Parathyroid adenoma (tissue), 2 donors: ENCODE measurements at regions not wholly inside any gene's neighbourhood (a gene's known extent, or its start where the extent isn't known, plus 50 kb on each side); places are given as distances from the start of the nearest gene placed in this dataset.

Experiments
- H2AFZ ChIP-seq: fragments of 300-600 bp; sonication (generic); one replicate; pipeline ENCODE4 v1.7.0; 2017; ENCODE audit warnings: antibody characterized with exemption, mild to moderate bottlenecking
- H3K27ac ChIP-seq: fragments of 300-600 bp; sonication (generic); one replicate; pipeline ENCODE4 v1.7.0; 2017
- H3K27me3 ChIP-seq: fragments of 300-600 bp; sonication (generic); one replicate; pipeline ENCODE4 v1.7.0; 2017; ENCODE audit warnings: low read length; ENCODE audit not compliant: control insufficient read depth, insufficient read depth
- H3K36me3 ChIP-seq: fragments of 300-600 bp; sonication (generic); one replicate; pipeline ENCODE4 v1.7.0; 2017; ENCODE audit warnings: low read length; ENCODE audit not compliant: control insufficient read depth, insufficient read depth
- H3K4me1 ChIP-seq: fragments of 300-600 bp; sonication (generic); one replicate; pipeline ENCODE4 v1.7.0; 2017; ENCODE audit warnings: control low read depth
- H3K4me2 ChIP-seq: fragments of 300-600 bp; sonication (generic); one replicate; pipeline ENCODE4 v1.7.0; 2017; ENCODE audit warnings: low read length
- H3K4me3 ChIP-seq: fragments of 300-600 bp; sonication (generic); one replicate; pipeline ENCODE4 v1.7.0; 2017; ENCODE audit warnings: low read depth, low read length
- H3K79me2 ChIP-seq: fragments of 300-600 bp; sonication (generic); one replicate; pipeline ENCODE4 v1.7.0; 2017; ENCODE audit warnings: control low read depth
- H3K9ac ChIP-seq: fragments of 300-600 bp; sonication (generic); one replicate; pipeline ENCODE4 v1.7.0; 2017; ENCODE audit warnings: mild to moderate bottlenecking
- H3K9me3 ChIP-seq: fragments of 300-600 bp; sonication (generic); one replicate; pipeline ENCODE4 v1.7.0; 2017; ENCODE audit warnings: low read length; ENCODE audit not compliant: control insufficient read depth
- CTCF ChIP-seq: fragments of 300-600 bp; sonication (generic); IDR thresholded peaks from one replicate; pipeline ENCODE4 v1.7.0; 2017; ENCODE audit warnings: antibody characterized with exemption, mild to moderate bottlenecking
- donor health status: primary hyperparathyroidism.

- Histone ChIP-seq H3K4me2 (no peak overlapping the region), H2AFZ (no peak overlapping the region), H3K27ac (no peak overlapping the region), H3K9me3 (no peaks in the 10 kb centered on the region), H3K79me2 (no peaks in the 10 kb centered on the region), H3K27me3 (no peaks in the 10 kb centered on the region), H3K4me3 (no peak overlapping the region), H3K9ac (no peak overlapping the region), H3K4me1 (no peaks in the 10 kb centered on the region), H3K36me3 (no peaks in the 10 kb centered on the region)
- TF ChIP-seq CTCF = no peak
Observed at GRCh38 chr7:53087274-53087673, 51.8 kb downstream of the POM121L12 start.

- Histone ChIP-seq H3K9ac (no peak overlapping the region), H3K4me3 (no peak overlapping the region)
Observed at GRCh38 chr7:53094191-53094590, 58.8 kb downstream of the POM121L12 start.

GRCh38 chr7:53094827-53095226 is 59.4 kb downstream of the POM121L12 start:
- TF ChIP-seq CTCF = no peak
- no peak overlapping the region for H3K27ac ChIP-seq
- no peaks in the 10 kb centered on the region for H3K4me1 ChIP-seq
- H3K9me3 ChIP-seq = no peaks in the 10 kb centered on the region
- H2AFZ ChIP-seq = no peak overlapping the region
- no peak overlapping the region for H3K9ac ChIP-seq
- H3K4me2 ChIP-seq = no peak overlapping the region
- no peak overlapping the region for H3K4me3 ChIP-seq
- H3K27me3 ChIP-seq = no peaks in the 10 kb centered on the region
- H3K36me3 ChIP-seq = no peaks in the 10 kb centered on the region
- no peaks in the 10 kb centered on the region for H3K79me2 ChIP-seq

More at GRCh38 chr7:53094191-53094590, 58.8 kb downstream of the POM121L12 start:
- no peak for TF ChIP-seq CTCF
- H3K4me2 ChIP-seq = no peak overlapping the region
- H3K79me2 ChIP-seq = no peaks in the 10 kb centered on the region
- no peaks in the 10 kb centered on the region for H3K4me1 ChIP-seq
- no peaks in the 10 kb centered on the region for H3K36me3 ChIP-seq
- no peaks in the 10 kb centered on the region for H3K9me3 ChIP-seq
- no peaks in the 10 kb centered on the region for H3K27me3 ChIP-seq
- H2AFZ ChIP-seq = no peak overlapping the region
- H3K27ac ChIP-seq = no peak overlapping the region

- H3K9ac ChIP-seq = no peak overlapping the region
- no peak overlapping the region for H3K4me3 ChIP-seq
- no peaks in the 10 kb centered on the region for H3K79me2 ChIP-seq
- no peaks in the 10 kb centered on the region for H3K36me3 ChIP-seq
- no peak for TF ChIP-seq CTCF
- H3K9me3 ChIP-seq = no peaks in the 10 kb centered on the region
- H3K4me2 ChIP-seq = no peak overlapping the region
- H3K27me3 ChIP-seq = no peaks in the 10 kb centered on the region
- no peak overlapping the region for H3K27ac ChIP-seq
- no peaks in the 10 kb centered on the region for H3K4me1 ChIP-seq
- H2AFZ ChIP-seq = no peak overlapping the region
Observed at GRCh38 chr7:53095731-53096501, 60.5 kb downstream of the POM121L12 start.

GRCh38 chr7:53100091-53100490 is 64.7 kb downstream of the POM121L12 start:
- no peak overlapping the region for H3K4me2 ChIP-seq
- H3K4me3 ChIP-seq = no peak overlapping the region
- no peaks in the 10 kb centered on the region for H3K36me3 ChIP-seq
- H3K9ac ChIP-seq = no peak overlapping the region
- no peak for TF ChIP-seq CTCF
- no peaks in the 10 kb centered on the region for H3K4me1 ChIP-seq
- H3K27ac ChIP-seq = no peak overlapping the region
- no peaks in the 10 kb centered on the region for H3K9me3 ChIP-seq
- no peak overlapping the region for H2AFZ ChIP-seq
- no peaks in the 10 kb centered on the region for H3K79me2 ChIP-seq
- H3K27me3 ChIP-seq = no peaks in the 10 kb centered on the region
